ENCODE measurements at regions not wholly inside any gene's neighbourhood (a gene's known extent, or its start where the extent isn't known, plus 50 kb on each side); places are given as distances from the start of the nearest gene placed in this dataset.

DNA sequence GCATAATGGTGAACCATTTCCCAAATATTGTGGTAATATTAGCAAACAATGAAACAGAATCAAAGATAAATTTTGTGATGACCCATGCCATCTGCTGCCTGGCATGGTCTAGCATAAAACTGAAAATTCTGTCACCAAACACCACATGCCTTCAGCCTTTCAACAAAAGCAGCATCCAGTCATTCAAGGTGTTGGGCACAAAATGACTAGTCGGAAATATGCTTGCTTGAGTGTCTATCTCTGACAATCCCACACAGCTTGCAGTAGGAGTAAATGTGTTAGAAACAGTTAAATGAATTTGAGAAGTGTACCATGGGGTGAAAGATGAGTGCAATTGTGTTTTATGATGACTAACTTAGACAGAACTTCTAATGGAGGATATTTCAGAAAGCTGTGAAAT lies 61.7 kb upstream of the CDIN1 start:
- H3K27ac ChIP-seq (ENCODE audit: extremely low read length, insufficient read depth, low read length), result no peak overlapping the region
- CTCF ChIA-PET (ENCODE audit: low intra/inter-chr PET ratio, low total read pairs), result no interaction called here
- no peak overlapping the region for H2AFZ ChIP-seq (ENCODE audit: low read length)
- no peak overlapping the region for H3K4me2 ChIP-seq (ENCODE audit: low read depth, low read length)
- no peak overlapping the region for H3K9ac ChIP-seq (ENCODE audit: insufficient read depth, low read depth, low read length)
- 33% methylated on average over 1 of the region's 1 CpG for WGBS (ENCODE audit: low lambda C conversion rate)
- no peak overlapping the region for H3K4me3 ChIP-seq (replicated peaks in 1 of 3; ENCODE audit: insufficient read depth in 1 of 3, low read depth in 2 of 3, low read length in 3 of 3)
- no peaks in the 10 kb centered on the region for H3K9me3 ChIP-seq (ENCODE audit: low read length)
- H3K4me1 ChIP-seq (ENCODE audit: insufficient read depth, low read length), result no peaks in the 10 kb centered on the region
- in situ Hi-C loops (cut with HindIII; ENCODE audit: extremely low pct_ligation_motif_present, low pct_unique_long_range_greater_than_20kb) (loop anchor here (25.0 kb wide), 1 partner anchor 1370 kb away; no protein-coding TSS in a partner anchor), intact Hi-C loops (cut with micrococcal nuclease; ENCODE audit: unreplicated experiment) (no loop called here)
- ATAC-seq, result no peak
- TF ChIP-seq HMGXB3 (CRISPR knock-in tag; IDR thresholded peaks at IDR 0.05; ENCODE audit: borderline replicate concordance), result no peak
- no TSS peak for BruUV-seq (replicated peaks)
- H4K20me1 ChIP-seq (ENCODE audit: insufficient read depth, low read length), result no peaks in the 10 kb centered on the region
- no peak for DNase-seq (ENCODE audit: low spot score)
- no peak for FAIRE-seq
- POLR2A ChIA-PET, result no interaction called here
- H3K36me3 ChIP-seq (replicated peaks in 1 of 2; ENCODE audit: control insufficient read depth in 1 of 2, insufficient read depth in 2 of 2, low read length in 2 of 2), result no peaks in the 10 kb centered on the region
- H3K27me3 ChIP-seq (ENCODE audit: control insufficient read depth in 1 of 2, insufficient read depth in 2 of 2, low read length in 2 of 2), result peaks cover 0 to 25% of the 10 kb centered on the region in 2 experiments; a peak in 3 of 5 replicates
- no peaks in the 10 kb centered on the region for H3K79me2 ChIP-seq (ENCODE audit: insufficient read depth, low read length)

- FAIRE-seq (no peak), ATAC-seq (no peak), DNase-seq (ENCODE audit: low spot score) (no peak)
- Histone ChIP-seq H4K20me1 (ENCODE audit: insufficient read depth, low read length) (no peaks in the 10 kb centered on the region), H3K4me1 (ENCODE audit: insufficient read depth, low read length) (no peaks in the 10 kb centered on the region), H3K4me3 (replicated peaks in 1 of 3; ENCODE audit: insufficient read depth in 1 of 3, low read depth in 2 of 3, low read length in 3 of 3) (no peak overlapping the region), H3K27me3 (ENCODE audit: control insufficient read depth in 1 of 2, insufficient read depth in 2 of 2, low read length in 2 of 2) (peaks cover 0 to 25% of the 10 kb centered on the region in 2 experiments; a peak in 2 of 5 replicates), H3K4me2 (ENCODE audit: low read depth, low read length) (no peak overlapping the region), H3K79me2 (ENCODE audit: insufficient read depth, low read length) (no peaks in the 10 kb centered on the region), H3K36me3 (replicated peaks in 1 of 2; ENCODE audit: control insufficient read depth in 1 of 2, insufficient read depth in 2 of 2, low read length in 2 of 2) (no peaks in the 10 kb centered on the region), H3K27ac (ENCODE audit: extremely low read length, insufficient read depth, low read length) (no peak overlapping the region), H2AFZ (ENCODE audit: low read length) (no peak overlapping the region), H3K9me3 (ENCODE audit: low read length) (no peaks in the 10 kb centered on the region), H3K9ac (ENCODE audit: insufficient read depth, low read depth, low read length) (no peak overlapping the region)
- in situ Hi-C loops (cut with HindIII; ENCODE audit: extremely low pct_ligation_motif_present, low pct_unique_long_range_greater_than_20kb), result loop anchor here (25.0 kb wide), 1 partner anchor 1368 kb away; no protein-coding TSS in a partner anchor
- 42% methylated on average over 6 of the region's 6 CpGs for WGBS (ENCODE audit: low lambda C conversion rate)
- ChIA-PET POLR2A (no interaction called here), CTCF (ENCODE audit: low intra/inter-chr PET ratio, low total read pairs) (no interaction called here)
- intact Hi-C loops (cut with micrococcal nuclease; ENCODE audit: unreplicated experiment), result no loop called here
- BruUV-seq (replicated peaks), result no TSS peak
- TF ChIP-seq PLRG1 (conservative IDR thresholded peaks at IDR 0.05) (no peak), ZNF740 (CRISPR knock-in tag; IDR thresholded peaks at IDR 0.05) (no peak), TEAD3 (CRISPR knock-in tag; optimal IDR thresholded peaks at IDR 0.05; ENCODE audit: borderline replicate concordance) (no peak), CSRNP2 (CRISPR knock-in tag; conservative IDR thresholded peaks at IDR 0.05; ENCODE audit: low read depth) (no peak), AFF4 (CRISPR knock-in tag; IDR thresholded peaks at IDR 0.05) (no peak)
- TF ChIP-seq, protein P1, sequence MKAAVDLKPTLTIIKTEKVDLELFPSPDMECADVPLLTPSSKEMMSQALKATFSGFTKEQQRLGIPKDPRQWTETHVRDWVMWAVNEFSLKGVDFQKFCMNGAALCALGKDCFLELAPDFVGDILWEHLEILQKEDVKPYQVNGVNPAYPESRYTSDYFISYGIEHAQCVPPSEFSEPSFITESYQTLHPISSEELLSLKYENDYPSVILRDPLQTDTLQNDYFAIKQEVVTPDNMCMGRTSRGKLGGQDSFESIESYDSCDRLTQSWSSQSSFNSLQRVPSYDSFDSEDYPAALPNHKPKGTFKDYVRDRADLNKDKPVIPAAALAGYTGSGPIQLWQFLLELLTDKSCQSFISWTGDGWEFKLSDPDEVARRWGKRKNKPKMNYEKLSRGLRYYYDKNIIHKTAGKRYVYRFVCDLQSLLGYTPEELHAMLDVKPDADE (CRISPR knock-in tag; IDR thresholded peaks at IDR 0.05), result no peak
Measured at GRCh38 chr15:36519067-36519466, 60.4 kb upstream of the CDIN1 start.

All from HepG2 (cell line).